Type B pancreatic cell (in vitro differentiated cells): ENCODE measurements at regions not wholly inside any gene's neighbourhood (a gene's known extent, or its start where the extent isn't known, plus 50 kb on each side); places are given as distances from the start of the nearest gene placed in this dataset.

Source experiments
- DNase-seq: peaks from one replicate; pipeline ENCODE4 v3.0.0; 2021; ENCODE audit warnings: mixed read lengths; ENCODE audit not compliant: unreplicated experiment; ENCODE audit errors: extremely low spot score
- H3K27ac Mint-ChIP-seq: 2 replicates; pipeline ENCODE4 v1.8.0; 2021; ENCODE audit warnings: mild to moderate bottlenecking, mixed read lengths
- H3K27me3 Mint-ChIP-seq: 2 replicates; pipeline ENCODE4 v1.8.0; 2021; ENCODE audit warnings: mixed read lengths
- H3K36me3 Mint-ChIP-seq: 2 replicates; pipeline ENCODE4 v1.8.0; 2021; ENCODE audit warnings: mixed read lengths
- H3K4me1 Mint-ChIP-seq: one replicate; pipeline ENCODE4 v1.8.0; 2021; ENCODE audit warnings: mixed read lengths; ENCODE audit not compliant: unreplicated experiment
- H3K4me3 Mint-ChIP-seq: 2 replicates; pipeline ENCODE4 v1.8.0; 2021; ENCODE audit warnings: mild to moderate bottlenecking, mixed read lengths
- H3K9me3 Mint-ChIP-seq: 2 replicates; pipeline ENCODE4 v1.8.0; 2021; ENCODE audit warnings: mixed read lengths
- TF ChIP-seq, protein P1 (sequence below): fragments of 200-600 bp; sonication (generic); conservative IDR thresholded peaks from 2 replicates; pipeline ENCODE4 v1.5.0; 2021; ENCODE audit warnings: antibody characterized with exemption, mild to moderate bottlenecking

DNA sequence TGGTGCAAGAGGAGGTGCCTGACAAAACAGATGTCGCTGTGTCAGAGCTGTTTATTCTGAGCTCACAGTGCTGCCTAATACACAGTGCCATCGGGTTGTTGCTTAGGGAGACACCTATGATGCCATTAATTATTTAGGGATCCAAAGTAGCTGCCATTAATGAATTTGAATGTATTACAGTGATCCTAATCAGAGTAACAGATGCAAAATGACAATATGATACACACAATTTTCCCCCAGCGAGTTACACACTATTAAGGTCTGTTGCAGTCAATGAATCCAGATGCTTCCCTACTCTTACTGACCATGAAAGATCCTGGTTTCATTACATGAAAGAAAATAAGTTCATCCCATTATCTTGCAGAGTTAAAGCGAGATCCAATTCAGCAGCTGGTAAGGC lies 91.3 kb downstream of the RWDD3 start:
- Mint-ChIP-seq H3K27ac (no peak overlapping the region), H3K9me3 (no peaks in the 10 kb centered on the region), H3K4me1 (peaks cover 3% of the 10 kb centered on the region), H3K4me3 (no peak overlapping the region), H3K36me3 (no peaks in the 10 kb centered on the region), H3K27me3 (no peaks in the 10 kb centered on the region)
- TF ChIP-seq, protein P1, sequence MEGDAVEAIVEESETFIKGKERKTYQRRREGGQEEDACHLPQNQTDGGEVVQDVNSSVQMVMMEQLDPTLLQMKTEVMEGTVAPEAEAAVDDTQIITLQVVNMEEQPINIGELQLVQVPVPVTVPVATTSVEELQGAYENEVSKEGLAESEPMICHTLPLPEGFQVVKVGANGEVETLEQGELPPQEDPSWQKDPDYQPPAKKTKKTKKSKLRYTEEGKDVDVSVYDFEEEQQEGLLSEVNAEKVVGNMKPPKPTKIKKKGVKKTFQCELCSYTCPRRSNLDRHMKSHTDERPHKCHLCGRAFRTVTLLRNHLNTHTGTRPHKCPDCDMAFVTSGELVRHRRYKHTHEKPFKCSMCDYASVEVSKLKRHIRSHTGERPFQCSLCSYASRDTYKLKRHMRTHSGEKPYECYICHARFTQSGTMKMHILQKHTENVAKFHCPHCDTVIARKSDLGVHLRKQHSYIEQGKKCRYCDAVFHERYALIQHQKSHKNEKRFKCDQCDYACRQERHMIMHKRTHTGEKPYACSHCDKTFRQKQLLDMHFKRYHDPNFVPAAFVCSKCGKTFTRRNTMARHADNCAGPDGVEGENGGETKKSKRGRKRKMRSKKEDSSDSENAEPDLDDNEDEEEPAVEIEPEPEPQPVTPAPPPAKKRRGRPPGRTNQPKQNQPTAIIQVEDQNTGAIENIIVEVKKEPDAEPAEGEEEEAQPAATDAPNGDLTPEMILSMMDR, result no peak
- DNase-seq, result no peak

DNA sequence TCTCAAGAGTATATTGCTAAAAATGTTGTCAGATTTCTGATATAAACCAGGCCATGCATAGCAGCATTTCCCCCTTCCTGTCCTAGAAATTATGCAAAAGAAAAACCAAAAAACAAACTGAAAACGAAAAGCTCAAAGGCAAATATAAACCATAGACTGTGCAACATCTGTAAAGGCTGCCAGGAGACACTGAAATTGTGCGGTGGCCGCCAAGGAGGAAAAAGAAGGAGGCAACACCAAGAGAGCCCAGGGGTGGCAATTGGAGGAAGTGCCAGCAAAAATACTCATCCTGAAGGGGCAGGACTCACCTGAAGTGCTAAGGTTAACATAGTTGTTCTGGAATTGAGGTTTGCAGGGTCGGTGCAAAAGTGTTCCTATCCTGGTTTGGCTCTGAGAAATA lies 92.0 kb downstream of the RWDD3 start:
- no peak overlapping the region for H3K4me3 Mint-ChIP-seq
- no peaks in the 10 kb centered on the region for H3K36me3 Mint-ChIP-seq

DNA sequence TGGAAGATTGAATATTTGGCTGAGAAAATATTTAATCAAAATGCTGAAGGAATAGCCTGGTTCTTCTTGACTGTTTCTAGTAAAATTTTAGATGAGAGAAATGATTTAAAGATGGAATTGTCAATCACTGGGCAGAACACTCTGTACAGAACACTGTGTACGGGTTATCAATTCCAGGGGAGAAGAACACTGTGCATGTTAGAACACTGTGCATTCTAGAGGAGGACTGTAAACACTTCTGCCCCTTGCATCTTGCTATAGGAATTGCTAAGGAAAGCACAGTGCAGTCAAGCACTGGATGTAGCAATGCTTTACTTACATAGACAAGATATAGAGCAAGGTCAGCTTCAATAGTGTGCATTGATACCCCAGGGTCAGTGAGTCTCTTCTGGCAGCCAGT lies 98.7 kb downstream of the RWDD3 start:
- H3K27me3 Mint-ChIP-seq, result peaks cover 7% of the 10 kb centered on the region
- H3K4me1 Mint-ChIP-seq, result no peaks in the 10 kb centered on the region

More for the DNA sequence above, 92.0 kb downstream of the RWDD3 start:
- TF ChIP-seq, protein P1, result no peak
- Mint-ChIP-seq H3K4me1 (peaks cover 3% of the 10 kb centered on the region), H3K27ac (no peak overlapping the region), H3K27me3 (no peaks in the 10 kb centered on the region), H3K9me3 (no peaks in the 10 kb centered on the region)
- DNase-seq, result no peak

DNA sequence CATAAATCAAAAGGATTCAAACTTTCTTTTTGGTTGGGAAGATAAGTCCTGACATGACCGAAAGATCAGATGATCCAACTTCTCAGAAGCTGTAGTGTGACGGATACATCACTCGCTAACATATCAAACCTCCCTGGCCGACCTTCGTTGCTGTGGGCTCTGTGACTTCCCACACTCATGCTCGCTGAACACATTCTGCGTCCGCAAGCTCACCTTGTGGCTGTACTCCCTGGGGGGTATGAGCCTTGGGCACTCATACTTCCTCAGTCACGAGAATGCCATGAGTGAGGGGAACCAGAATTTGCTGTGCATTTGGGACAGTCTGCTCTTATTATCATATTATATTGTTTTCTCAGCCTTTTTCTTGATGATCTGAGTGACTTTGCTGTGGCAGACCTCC lies 105.4 kb downstream of the RWDD3 start:
- Mint-ChIP-seq H3K9me3 (no peaks in the 10 kb centered on the region), H3K27me3 (peaks cover 10% of the 10 kb centered on the region), H3K4me3 (no peak overlapping the region)

More for the DNA sequence above, 98.7 kb downstream of the RWDD3 start:
- H3K9me3 Mint-ChIP-seq, result no peaks in the 10 kb centered on the region
- TF ChIP-seq, protein P1, result no peak
- H3K27ac Mint-ChIP-seq, result no peak overlapping the region
- no peak for DNase-seq
- no peak overlapping the region for H3K4me3 Mint-ChIP-seq
- H3K36me3 Mint-ChIP-seq, result no peaks in the 10 kb centered on the region

DNA sequence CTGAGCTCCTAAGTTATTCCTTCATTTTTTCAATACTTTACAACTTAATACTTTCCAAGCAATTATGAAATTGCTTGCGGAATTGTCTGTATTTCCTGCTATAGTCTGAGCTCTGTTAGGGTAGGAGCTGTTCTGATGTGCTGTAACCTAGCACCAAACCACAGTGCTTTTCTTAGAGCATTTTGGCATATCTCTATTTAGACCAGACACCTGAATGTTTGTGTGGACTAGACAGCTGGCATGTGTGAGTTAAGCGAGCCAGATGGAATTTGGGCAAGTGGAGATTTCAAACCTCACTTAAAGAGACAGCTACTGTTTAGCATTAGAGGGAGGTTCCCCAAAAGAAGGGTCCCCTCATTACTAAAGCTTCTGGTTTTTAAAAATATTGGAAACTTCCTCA lies 106.1 kb downstream of the RWDD3 start:
- Mint-ChIP-seq H3K27ac (no peak overlapping the region), H3K9me3 (no peaks in the 10 kb centered on the region), H3K27me3 (peaks cover 14% of the 10 kb centered on the region), H3K36me3 (no peaks in the 10 kb centered on the region), H3K4me1 (no peaks in the 10 kb centered on the region), H3K4me3 (no peak overlapping the region)
- DNase-seq, result no peak
- TF ChIP-seq, protein P1, result no peak

More for the DNA sequence above, 105.4 kb downstream of the RWDD3 start:
- Mint-ChIP-seq H3K27ac (no peak overlapping the region), H3K36me3 (no peaks in the 10 kb centered on the region), H3K4me1 (no peaks in the 10 kb centered on the region)
- TF ChIP-seq, protein P1, result no peak
- no peak for DNase-seq

DNA sequence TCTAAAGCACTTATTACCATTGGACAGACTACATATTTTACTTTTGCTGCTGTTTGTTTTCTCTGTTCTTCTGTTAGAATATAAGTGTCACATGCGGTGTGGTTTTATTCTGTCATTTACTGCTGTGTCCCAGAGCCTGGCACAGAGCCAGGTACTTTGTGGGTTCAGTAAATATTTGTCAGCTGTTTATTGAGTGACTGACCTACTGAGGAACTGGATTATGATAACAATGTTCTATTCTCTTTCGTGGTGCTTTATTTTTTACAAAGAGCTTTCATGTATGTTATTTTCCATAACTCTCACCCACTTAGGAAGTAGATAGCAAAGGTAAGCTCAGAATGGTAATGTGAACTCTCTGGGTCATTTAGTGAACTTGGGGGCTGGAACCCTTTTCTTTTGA lies 118.8 kb downstream of the RWDD3 start:
- DNase-seq, result no peak
- H3K27ac Mint-ChIP-seq, result no peak overlapping the region
- no peaks in the 10 kb centered on the region for H3K9me3 Mint-ChIP-seq
- no peak overlapping the region for H3K4me3 Mint-ChIP-seq
- TF ChIP-seq, protein P1, result no peak
- H3K27me3 Mint-ChIP-seq, result peaks cover 3% of the 10 kb centered on the region
- H3K4me1 Mint-ChIP-seq, result no peaks in the 10 kb centered on the region
- H3K36me3 Mint-ChIP-seq, result no peaks in the 10 kb centered on the region
